ENCODE measurements at regions not wholly inside any gene's neighbourhood (a gene's known extent, or its start where the extent isn't known, plus 50 kb on each side); places are given as distances from the start of the nearest gene placed in this dataset.

- H4K20me1 ChIP-seq (ENCODE audit: insufficient read depth, low read length), result no peaks in the 10 kb centered on the region
- no peaks in the 10 kb centered on the region for H3K79me2 ChIP-seq (ENCODE audit: insufficient read depth, low read length)
- TF ChIP-seq CTCF (IDR thresholded peaks at IDR 0.05; ENCODE audit: low read length), result no peak
- TF ChIP-seq EZH2 (IDR thresholded peaks at IDR 0.05; ENCODE audit: borderline replicate concordance, low read length), result no peak
- no peak overlapping the region for H3K9ac ChIP-seq (ENCODE audit: low read length)
- no peak overlapping the region for H3K4me2 ChIP-seq (ENCODE audit: low read length)
- no peak overlapping the region for H3K27ac ChIP-seq (ENCODE audit: low read depth, low read length, poor library complexity, severe bottlenecking)
- H3K9me3 ChIP-seq (ENCODE audit: low read length), result no peaks in the 10 kb centered on the region
- no peak overlapping the region for H3K4me3 ChIP-seq (ENCODE audit: low read depth, low read length, poor library complexity, severe bottlenecking)
- no peaks in the 10 kb centered on the region for H3K9me2 ChIP-seq (ENCODE audit: low read depth, low read length)
- H3K27me3 ChIP-seq (ENCODE audit: insufficient read depth, low read length), result no peaks in the 10 kb centered on the region
- no peaks in the 10 kb centered on the region for H3K4me1 ChIP-seq (ENCODE audit: insufficient read depth, low read length, severe bottlenecking)
- H2AFZ ChIP-seq (ENCODE audit: low read length), result no peak overlapping the region
- no peaks in the 10 kb centered on the region for H3F3A ChIP-seq (ENCODE audit: insufficient read depth, low read length)
- H3K36me3 ChIP-seq (ENCODE audit: insufficient read depth, low read length), result no peaks in the 10 kb centered on the region
Measured at GRCh38 chr11:134533511-134533910, 121.5 kb upstream of the B3GAT1 start.

- no peak overlapping the region for H3K4me3 ChIP-seq (ENCODE audit: low read depth, low read length, poor library complexity, severe bottlenecking)
- H2AFZ ChIP-seq (ENCODE audit: low read length), result no peak overlapping the region
- H3F3A ChIP-seq (ENCODE audit: insufficient read depth, low read length), result no peaks in the 10 kb centered on the region
- no peaks in the 10 kb centered on the region for H4K20me1 ChIP-seq (ENCODE audit: insufficient read depth, low read length)
- H3K27me3 ChIP-seq (ENCODE audit: insufficient read depth, low read length), result no peaks in the 10 kb centered on the region
- H3K27ac ChIP-seq (ENCODE audit: low read depth, low read length, poor library complexity, severe bottlenecking), result no peak overlapping the region
- no peaks in the 10 kb centered on the region for H3K36me3 ChIP-seq (ENCODE audit: insufficient read depth, low read length)
- TF ChIP-seq EZH2 (IDR thresholded peaks at IDR 0.05; ENCODE audit: borderline replicate concordance, low read length) (no peak), CTCF (IDR thresholded peaks at IDR 0.05; ENCODE audit: low read length) (no peak)
- H3K4me1 ChIP-seq (ENCODE audit: insufficient read depth, low read length, severe bottlenecking), result no peaks in the 10 kb centered on the region
- no peak overlapping the region for H3K9ac ChIP-seq (ENCODE audit: low read length)
- no peaks in the 10 kb centered on the region for H3K9me2 ChIP-seq (ENCODE audit: low read depth, low read length)
- no peaks in the 10 kb centered on the region for H3K79me2 ChIP-seq (ENCODE audit: insufficient read depth, low read length)
- H3K9me3 ChIP-seq (ENCODE audit: low read length), result no peaks in the 10 kb centered on the region
- no peak overlapping the region for H3K4me2 ChIP-seq (ENCODE audit: low read length)
Measured at GRCh38 chr11:134532921-134533421, 120.9 kb upstream of the B3GAT1 start.

- TF ChIP-seq CTCF (IDR thresholded peaks at IDR 0.05; ENCODE audit: low read length) (no peak), EZH2 (IDR thresholded peaks at IDR 0.05; ENCODE audit: borderline replicate concordance, low read length) (no peak)
- H3K36me3 ChIP-seq (ENCODE audit: insufficient read depth, low read length), result no peaks in the 10 kb centered on the region
- H4K20me1 ChIP-seq (ENCODE audit: insufficient read depth, low read length), result no peaks in the 10 kb centered on the region
- no peaks in the 10 kb centered on the region for H3K4me1 ChIP-seq (ENCODE audit: insufficient read depth, low read length, severe bottlenecking)
- H3K27ac ChIP-seq (ENCODE audit: low read depth, low read length, poor library complexity, severe bottlenecking), result no peak overlapping the region
- no peaks in the 10 kb centered on the region for H3F3A ChIP-seq (ENCODE audit: insufficient read depth, low read length)
- no peaks in the 10 kb centered on the region for H3K27me3 ChIP-seq (ENCODE audit: insufficient read depth, low read length)
- H3K4me2 ChIP-seq (ENCODE audit: low read length), result no peak overlapping the region
- H3K9ac ChIP-seq (ENCODE audit: low read length), result no peak overlapping the region
- H2AFZ ChIP-seq (ENCODE audit: low read length), result no peak overlapping the region
- no peak overlapping the region for H3K4me3 ChIP-seq (ENCODE audit: low read depth, low read length, poor library complexity, severe bottlenecking)
- no peaks in the 10 kb centered on the region for H3K79me2 ChIP-seq (ENCODE audit: insufficient read depth, low read length)
- H3K9me3 ChIP-seq (ENCODE audit: low read length), result no peaks in the 10 kb centered on the region
- H3K9me2 ChIP-seq (ENCODE audit: low read depth, low read length), result no peaks in the 10 kb centered on the region
Measured at GRCh38 chr11:134532131-134532920, 120.3 kb upstream of the B3GAT1 start.

All from OCI-LY1 (cell line).